GM10248 (cell line): ENCODE measurements at regions not wholly inside any gene's neighbourhood (a gene's known extent, or its start where the extent isn't known, plus 50 kb on each side); places are given as distances from the start of the nearest gene placed in this dataset.

ENCODE experiments used
- CTCF ChIA-PET: fragments of 300-600 bp; sonication (Branson Sonifier 250); formaldehyde crosslinking; extraction: SDS; loops from one replicate; lab custom pipeline; 2021; ENCODE audit warnings: antibody characterized with exemption; lab: Yijun Ruan, JAX
- POLR2A ChIA-PET: fragments of 350-650 bp; sonication (Branson Sonifier 250); formaldehyde crosslinking; extraction: SDS; loops from one replicate; lab custom pipeline; 2020; ENCODE audit warnings: antibody characterized with exemption; lab: Yijun Ruan, JAX
- DNase-seq: peaks from one replicate; pipeline ENCODE4 v3.0.0; 2012; ENCODE audit errors: extremely low spot score
- CTCF ChIP-seq: IDR thresholded peaks from 2 replicates; pipeline ENCODE4 v1.5.1; 2012; ENCODE audit warnings: mild to moderate bottlenecking, low read depth; ENCODE audit errors: extremely low read depth, missing control alignments, control extremely low read depth

- no peak for DNase-seq
- CTCF ChIA-PET, result no interaction called here
- no peak for TF ChIP-seq CTCF
- POLR2A ChIA-PET, result no interaction called here
Observed at GRCh38 chr11:13160346-13160745, 117.2 kb upstream of the BMAL1 start.

- no peak for TF ChIP-seq CTCF
- CTCF ChIA-PET, result no interaction called here
- no peak for DNase-seq
- POLR2A ChIA-PET, result no interaction called here
Observed at GRCh38 chr11:13160806-13161205, 116.8 kb upstream of the BMAL1 start.

- no peak for TF ChIP-seq CTCF
- POLR2A ChIA-PET, result no interaction called here
- no peak for DNase-seq
- CTCF ChIA-PET, result no interaction called here
Observed at GRCh38 chr11:13163158-13163557, 114.4 kb upstream of the BMAL1 start.

- no peak for TF ChIP-seq CTCF
- CTCF ChIA-PET, result interaction anchor here (0.8 kb wide), 1 partner anchor 12 kb away, joined by 3 read pairs; no protein-coding TSS in a partner anchor
- DNase-seq, result no peak
- POLR2A ChIA-PET, result no interaction called here
Observed at GRCh38 chr11:13166036-13166435, 111.6 kb upstream of the BMAL1 start.

- DNase-seq, result no peak
- ChIA-PET POLR2A (no interaction called here), CTCF (interaction anchor here (1.3 kb wide), 1 partner anchor 11 kb away, joined by 4 read pairs; no protein-coding TSS in a partner anchor)
- TF ChIP-seq CTCF, result no peak
Observed at GRCh38 chr11:13168271-13168670, 109.3 kb upstream of the BMAL1 start.

GRCh38 chr11:13169709-13170108 is 107.9 kb upstream of the BMAL1 start:
- no peak for DNase-seq
- CTCF ChIA-PET, result interaction anchor here (0.7 to 1.5 kb wide), 3 partner anchors 14 to 197 kb away, joined by 3 read pairs; no protein-coding TSS in a partner anchor
- no peak for TF ChIP-seq CTCF
- POLR2A ChIA-PET, result no interaction called here
